ENCODE measurements at regions not wholly inside any gene's neighbourhood (a gene's known extent, or its start where the extent isn't known, plus 50 kb on each side); places are given as distances from the start of the nearest gene placed in this dataset.
A peak's percentile ranks its signal among the peaks of the same experiment; 100 is the strongest.

DNA sequence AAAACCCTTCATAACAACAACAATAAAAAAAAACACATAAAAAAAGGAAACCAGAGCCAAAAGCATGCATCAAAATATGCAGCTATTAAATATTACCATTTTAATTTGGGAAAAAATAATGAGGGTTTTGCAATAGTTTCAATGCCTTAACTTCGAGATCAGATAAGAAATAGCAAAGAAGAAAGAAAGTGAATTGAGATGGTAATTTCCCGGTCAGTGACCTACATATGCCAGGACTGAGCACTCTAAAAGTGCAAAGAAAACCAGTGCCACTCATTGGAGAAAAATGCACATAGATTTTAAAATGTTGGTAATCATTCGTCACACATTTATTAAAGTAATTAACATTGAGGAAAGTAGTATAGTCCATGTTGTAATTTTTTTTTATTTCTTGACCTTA, 944.2 kb downstream of the EFNB2 start:
- H3K27me3 ChIP-seq = no peaks in the 10 kb centered on the region
- peaks cover 7% of the 10 kb centered on the region for H3K4me1 ChIP-seq (ENCODE audit: low read depth)
- no peak for DNase-seq (ENCODE audit: low read depth in 1 of 2, low spot score in 1 of 2)
- no peaks in the 10 kb centered on the region for H3K36me3 ChIP-seq
- H3K4me3 ChIP-seq = no peak overlapping the region
- H3K27ac ChIP-seq = no peak overlapping the region
- TF ChIP-seq, protein P1, sequence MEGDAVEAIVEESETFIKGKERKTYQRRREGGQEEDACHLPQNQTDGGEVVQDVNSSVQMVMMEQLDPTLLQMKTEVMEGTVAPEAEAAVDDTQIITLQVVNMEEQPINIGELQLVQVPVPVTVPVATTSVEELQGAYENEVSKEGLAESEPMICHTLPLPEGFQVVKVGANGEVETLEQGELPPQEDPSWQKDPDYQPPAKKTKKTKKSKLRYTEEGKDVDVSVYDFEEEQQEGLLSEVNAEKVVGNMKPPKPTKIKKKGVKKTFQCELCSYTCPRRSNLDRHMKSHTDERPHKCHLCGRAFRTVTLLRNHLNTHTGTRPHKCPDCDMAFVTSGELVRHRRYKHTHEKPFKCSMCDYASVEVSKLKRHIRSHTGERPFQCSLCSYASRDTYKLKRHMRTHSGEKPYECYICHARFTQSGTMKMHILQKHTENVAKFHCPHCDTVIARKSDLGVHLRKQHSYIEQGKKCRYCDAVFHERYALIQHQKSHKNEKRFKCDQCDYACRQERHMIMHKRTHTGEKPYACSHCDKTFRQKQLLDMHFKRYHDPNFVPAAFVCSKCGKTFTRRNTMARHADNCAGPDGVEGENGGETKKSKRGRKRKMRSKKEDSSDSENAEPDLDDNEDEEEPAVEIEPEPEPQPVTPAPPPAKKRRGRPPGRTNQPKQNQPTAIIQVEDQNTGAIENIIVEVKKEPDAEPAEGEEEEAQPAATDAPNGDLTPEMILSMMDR (IDR thresholded peaks at IDR 0.05; ENCODE audit: low read depth, low read length) = no peak
- H3K9me3 ChIP-seq (ENCODE audit: low read depth) = no peaks in the 10 kb centered on the region

DNA sequence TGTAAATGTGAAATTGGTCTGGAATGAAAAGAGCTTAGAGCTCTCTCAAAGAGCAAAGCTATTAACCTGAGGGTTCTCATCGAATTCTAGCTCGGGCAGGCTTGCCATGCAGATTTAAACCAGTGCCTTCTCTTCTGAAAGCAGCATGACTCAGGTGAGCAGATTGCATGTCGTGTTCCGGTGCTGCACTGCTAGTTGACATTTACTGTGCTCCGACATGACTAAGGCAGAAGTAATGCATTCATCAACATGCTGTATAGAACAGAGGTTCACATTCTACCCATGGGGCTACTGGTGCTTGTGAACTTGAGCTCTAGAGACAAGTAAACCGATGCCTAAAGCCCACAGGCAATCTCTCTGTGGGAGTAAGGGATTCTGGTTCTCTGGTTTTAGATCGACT, 947.7 kb downstream of the EFNB2 start:
- Histone ChIP-seq H3K4me1 (ENCODE audit: low read depth) (no peaks in the 10 kb centered on the region), H3K36me3 (no peaks in the 10 kb centered on the region), H3K9me3 (ENCODE audit: low read depth) (no peaks in the 10 kb centered on the region), H3K27ac (no peak overlapping the region), H3K27me3 (no peaks in the 10 kb centered on the region), H3K4me3 (no peak overlapping the region)
- TF ChIP-seq, protein P1 (IDR thresholded peaks at IDR 0.05; ENCODE audit: low read depth, low read length) = no peak
- no peak for DNase-seq (ENCODE audit: low read depth in 1 of 2, low spot score in 1 of 2)

DNA sequence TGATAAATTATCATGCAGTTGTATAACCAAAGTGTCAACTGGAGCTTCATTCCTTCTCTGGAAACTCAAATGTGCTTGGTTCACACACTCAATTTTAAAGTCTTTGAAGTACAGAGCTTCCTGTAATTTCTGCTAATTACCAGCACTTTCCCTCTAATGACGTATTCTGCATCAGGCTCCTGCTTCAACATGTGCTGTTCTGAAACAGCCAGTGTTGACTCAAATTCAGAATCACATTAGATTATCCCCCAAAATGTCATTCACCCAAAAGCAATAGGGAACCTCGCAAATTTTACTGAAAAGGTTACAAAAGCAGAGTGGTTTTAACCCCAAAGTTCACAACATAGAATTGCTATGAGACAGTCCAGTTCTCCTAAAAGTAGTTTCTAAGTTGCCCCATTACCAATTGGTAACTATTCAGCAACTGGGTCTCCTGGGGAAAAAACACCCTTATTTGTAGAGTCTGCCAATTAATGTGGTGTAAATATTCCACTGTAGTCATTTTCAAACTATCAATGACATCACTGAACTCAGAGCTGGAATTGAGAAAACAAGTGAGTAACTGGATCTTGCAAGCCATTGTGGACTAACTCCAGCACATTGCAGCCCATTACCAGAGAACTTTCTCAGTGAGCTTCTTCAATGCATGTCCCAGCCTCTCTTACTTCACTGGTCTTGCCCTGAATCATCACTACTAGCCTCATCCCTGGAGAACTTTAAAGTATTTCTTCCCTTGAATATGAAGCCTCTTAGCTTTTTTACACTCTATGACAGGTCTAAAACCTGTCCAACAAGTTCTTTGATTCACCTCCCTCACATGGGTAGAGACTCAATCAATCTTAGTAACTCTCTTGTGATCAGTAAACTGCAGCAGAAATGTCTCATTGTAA, 955.4 kb downstream of the EFNB2 start:
- H3K36me3 ChIP-seq = no peaks in the 10 kb centered on the region
- no peaks in the 10 kb centered on the region for H3K9me3 ChIP-seq (ENCODE audit: low read depth)
- no peaks in the 10 kb centered on the region for H3K27me3 ChIP-seq
- no peak overlapping the region for H3K27ac ChIP-seq
- no peak for DNase-seq (ENCODE audit: low read depth in 1 of 2, low spot score in 1 of 2)
- H3K4me1 ChIP-seq (ENCODE audit: low read depth) = no peaks in the 10 kb centered on the region
- TF ChIP-seq, protein P1 (IDR thresholded peaks at IDR 0.05; ENCODE audit: low read depth, low read length) = no peak
- no peak overlapping the region for H3K4me3 ChIP-seq

DNA sequence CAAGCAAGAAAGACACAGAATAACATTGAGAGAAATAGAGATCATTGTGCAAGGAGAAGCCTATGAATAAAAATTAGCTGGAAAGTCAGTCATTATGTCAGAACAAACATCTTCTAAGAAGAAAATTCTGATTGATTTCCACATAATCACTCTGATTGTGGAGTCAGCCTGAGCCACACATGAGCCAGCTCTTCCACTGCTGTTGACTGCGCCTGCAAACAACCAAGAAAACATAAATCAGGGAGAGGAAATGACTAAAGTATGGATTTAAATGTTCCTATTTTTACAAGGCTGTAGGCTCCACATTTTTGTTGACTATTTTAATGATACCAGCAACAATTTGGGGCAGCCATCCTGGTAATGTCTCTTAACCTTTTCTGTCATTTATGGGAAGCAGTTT, 962.3 kb downstream of the EFNB2 start:
- TF ChIP-seq, protein P1 (IDR thresholded peaks at IDR 0.05; ENCODE audit: low read depth, low read length) = no peak
- H3K36me3 ChIP-seq = no peaks in the 10 kb centered on the region
- H3K27ac ChIP-seq = no peak overlapping the region
- H3K9me3 ChIP-seq (ENCODE audit: low read depth) = no peaks in the 10 kb centered on the region
- H3K4me1 ChIP-seq (ENCODE audit: low read depth) = peaks cover 5% of the 10 kb centered on the region
- no peak for DNase-seq (ENCODE audit: low read depth in 1 of 2, low spot score in 1 of 2)
- no peak overlapping the region for H3K4me3 ChIP-seq
- no peaks in the 10 kb centered on the region for H3K27me3 ChIP-seq

DNA sequence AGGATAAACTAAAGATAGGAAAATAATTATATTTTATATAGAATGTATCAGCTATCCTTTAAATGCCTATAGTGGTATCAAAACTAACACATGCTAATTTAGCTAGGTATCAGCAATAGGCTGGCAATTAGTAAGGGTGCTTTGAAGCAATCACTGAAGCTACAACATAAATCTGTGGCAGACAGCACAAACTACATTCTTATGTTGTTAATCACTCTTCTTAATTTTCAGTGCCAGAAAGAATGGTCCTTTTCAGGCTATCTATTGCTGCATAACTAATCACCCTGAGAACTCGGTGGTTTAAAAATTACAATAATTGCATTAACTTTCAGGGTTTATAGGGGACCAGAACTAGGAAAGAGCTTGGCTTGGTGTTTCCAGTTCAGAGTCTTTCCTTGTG, 963.1 kb downstream of the EFNB2 start:
- peak in 1 of 2 donors; percentile 4 for DNase-seq (ENCODE audit: low read depth in 1 of 2, low spot score in 1 of 2)

More for the DNA sequence above, 963.1 kb downstream of the EFNB2 start:
- Histone ChIP-seq H3K36me3 (no peaks in the 10 kb centered on the region), H3K9me3 (ENCODE audit: low read depth) (no peaks in the 10 kb centered on the region), H3K27me3 (no peaks in the 10 kb centered on the region), H3K4me1 (ENCODE audit: low read depth) (peaks cover 5% of the 10 kb centered on the region), H3K4me3 (no peak overlapping the region), H3K27ac (no peak overlapping the region)
- TF ChIP-seq, protein P1 (IDR thresholded peaks at IDR 0.05; ENCODE audit: low read depth, low read length) = no peak

Measured in cardiac muscle cell (in vitro differentiated cells and primary cell).